ENCODE measurements at regions not wholly inside any gene's neighbourhood (a gene's known extent, or its start where the extent isn't known, plus 50 kb on each side); places are given as distances from the start of the nearest gene placed in this dataset.

DNA sequence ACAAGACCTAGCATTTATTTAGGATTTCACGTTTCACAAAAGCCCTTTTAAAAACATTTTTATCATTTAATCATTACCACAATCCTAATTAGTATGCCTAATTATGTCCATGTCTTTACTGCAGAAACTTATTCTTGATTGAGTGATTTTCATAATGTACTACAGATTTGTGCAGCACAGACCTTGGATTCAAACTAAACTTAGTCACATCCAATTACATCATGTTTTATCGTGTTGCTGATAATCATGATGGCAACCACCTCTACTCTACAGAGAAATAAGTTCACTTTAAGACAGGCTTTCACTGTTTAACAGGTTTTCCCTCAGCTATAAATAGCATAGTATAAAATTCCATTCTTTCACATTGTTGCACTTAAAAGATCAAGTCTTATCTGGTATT, 240.9 kb upstream of the RFC3 start:
- TF ChIP-seq, protein P1, sequence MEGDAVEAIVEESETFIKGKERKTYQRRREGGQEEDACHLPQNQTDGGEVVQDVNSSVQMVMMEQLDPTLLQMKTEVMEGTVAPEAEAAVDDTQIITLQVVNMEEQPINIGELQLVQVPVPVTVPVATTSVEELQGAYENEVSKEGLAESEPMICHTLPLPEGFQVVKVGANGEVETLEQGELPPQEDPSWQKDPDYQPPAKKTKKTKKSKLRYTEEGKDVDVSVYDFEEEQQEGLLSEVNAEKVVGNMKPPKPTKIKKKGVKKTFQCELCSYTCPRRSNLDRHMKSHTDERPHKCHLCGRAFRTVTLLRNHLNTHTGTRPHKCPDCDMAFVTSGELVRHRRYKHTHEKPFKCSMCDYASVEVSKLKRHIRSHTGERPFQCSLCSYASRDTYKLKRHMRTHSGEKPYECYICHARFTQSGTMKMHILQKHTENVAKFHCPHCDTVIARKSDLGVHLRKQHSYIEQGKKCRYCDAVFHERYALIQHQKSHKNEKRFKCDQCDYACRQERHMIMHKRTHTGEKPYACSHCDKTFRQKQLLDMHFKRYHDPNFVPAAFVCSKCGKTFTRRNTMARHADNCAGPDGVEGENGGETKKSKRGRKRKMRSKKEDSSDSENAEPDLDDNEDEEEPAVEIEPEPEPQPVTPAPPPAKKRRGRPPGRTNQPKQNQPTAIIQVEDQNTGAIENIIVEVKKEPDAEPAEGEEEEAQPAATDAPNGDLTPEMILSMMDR (IDR thresholded peaks at IDR 0.05) = no peak
- no peak for TF ChIP-seq EZH2 (IDR thresholded peaks at IDR 0.05; ENCODE audit: borderline replicate concordance, insufficient read depth, low read depth, low read length, poor library complexity, severe bottlenecking)

All from B cell (primary cell).